ENCODE measurements at regions not wholly inside any gene's neighbourhood (a gene's known extent, or its start where the extent isn't known, plus 50 kb on each side); places are given as distances from the start of the nearest gene placed in this dataset.

DNA sequence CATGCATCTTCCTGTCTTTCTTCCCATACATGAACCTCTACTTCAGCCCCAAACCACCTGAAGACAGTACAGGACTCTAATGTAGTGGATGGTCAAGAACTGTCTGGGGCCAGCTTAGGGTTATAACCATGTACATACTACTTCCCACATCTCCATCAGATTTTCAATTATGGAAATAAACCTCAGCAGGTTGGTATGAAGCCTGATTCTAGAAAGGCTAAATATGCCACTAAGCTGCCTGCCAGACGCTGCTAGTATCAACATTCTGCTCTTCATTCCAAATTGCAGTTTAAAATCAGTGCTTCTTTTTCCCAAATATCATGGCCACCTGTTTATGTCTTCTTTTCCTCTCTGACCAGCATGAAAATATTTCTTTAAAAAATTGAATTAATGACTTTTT is 99.2 kb upstream of the ID4 start:
- H3K27ac ChIP-seq (ENCODE audit: insufficient read depth, low read depth, low read length) = no peak overlapping the region
- FAIRE-seq = no peak
- no peak overlapping the region for H3K9ac ChIP-seq (replicated peaks; ENCODE audit: extremely low read depth, insufficient read depth, low read length)
- dilution Hi-C loops (cut with MboI; ENCODE audit: extremely low pct_ligation_motif_present, low sequenced_read_pairs) = no loop called here
- H3K79me2 ChIP-seq (ENCODE audit: control insufficient read depth, insufficient read depth, low read length) = no peaks in the 10 kb centered on the region
- POLR2A ChIA-PET = no interaction called here
- no peaks in the 10 kb centered on the region for H3K36me3 ChIP-seq (ENCODE audit: control insufficient read depth in 2 of 2, extremely low read depth in 1 of 2, insufficient read depth in 2 of 2, low read length in 2 of 2)
- no peak overlapping the region for H2AFZ ChIP-seq (ENCODE audit: low read depth, low read length)
- no peak for TF ChIP-seq POLR2AphosphoS5 (IDR thresholded peaks at IDR 0.05; ENCODE audit: insufficient read depth, low read depth, low read length)
- TF ChIP-seq GATA2 (IDR thresholded peaks at IDR 0.05; ENCODE audit: insufficient read depth, insufficient read length, low read depth, low read length) = no peak
- TF ChIP-seq, protein P1, sequence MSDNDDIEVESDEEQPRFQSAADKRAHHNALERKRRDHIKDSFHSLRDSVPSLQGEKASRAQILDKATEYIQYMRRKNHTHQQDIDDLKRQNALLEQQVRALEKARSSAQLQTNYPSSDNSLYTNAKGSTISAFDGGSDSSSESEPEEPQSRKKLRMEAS (IDR thresholded peaks at IDR 0.05; ENCODE audit: insufficient read depth, insufficient read length) = no peak
- no peak for TF ChIP-seq POLR2A (IDR thresholded peaks at IDR 0.05; ENCODE audit: low read depth, low read length)
- no peak for TF ChIP-seq EZH2 (IDR thresholded peaks at IDR 0.05; ENCODE audit: borderline replicate concordance, low read depth, low read length, severe bottlenecking)
- no peak for TF ChIP-seq FOS (IDR thresholded peaks at IDR 0.05; ENCODE audit: borderline replicate concordance, insufficient read depth, low read length)
- H3K4me1 ChIP-seq (ENCODE audit: control insufficient read depth, extremely low read depth, insufficient read depth, low read length) = no peaks in the 10 kb centered on the region
- no peak overlapping the region for H3K4me2 ChIP-seq (ENCODE audit: insufficient read depth, low read length)
- no peaks in the 10 kb centered on the region for H3K27me3 ChIP-seq (ENCODE audit: control insufficient read depth in 2 of 2, insufficient read depth in 2 of 2, low read length in 2 of 2)
- H3K9me3 ChIP-seq (replicated peaks; ENCODE audit: control insufficient read depth, insufficient read depth, low read length) = peaks cover 2% of the 10 kb centered on the region
- DNase-seq (ENCODE audit: low read depth, low spot score) = no peak
- H3K9me1 ChIP-seq (replicated peaks; ENCODE audit: control insufficient read depth, extremely low read depth, insufficient read depth, low read length) = no peaks in the 10 kb centered on the region
- intact Hi-C loops (cut with micrococcal nuclease) = no loop called here
- no TSS peak for BruUV-seq (replicated peaks)
- H3K4me3 ChIP-seq (replicated peaks in 1 of 3; ENCODE audit: insufficient read depth in 1 of 3, low read depth in 1 of 3, low read length in 3 of 3) = no peak overlapping the region
- H4K20me1 ChIP-seq (replicated peaks; ENCODE audit: control insufficient read depth, extremely low read depth, insufficient read depth, low read length) = no peaks in the 10 kb centered on the region
- CTCF ChIA-PET = no interaction called here

DNA sequence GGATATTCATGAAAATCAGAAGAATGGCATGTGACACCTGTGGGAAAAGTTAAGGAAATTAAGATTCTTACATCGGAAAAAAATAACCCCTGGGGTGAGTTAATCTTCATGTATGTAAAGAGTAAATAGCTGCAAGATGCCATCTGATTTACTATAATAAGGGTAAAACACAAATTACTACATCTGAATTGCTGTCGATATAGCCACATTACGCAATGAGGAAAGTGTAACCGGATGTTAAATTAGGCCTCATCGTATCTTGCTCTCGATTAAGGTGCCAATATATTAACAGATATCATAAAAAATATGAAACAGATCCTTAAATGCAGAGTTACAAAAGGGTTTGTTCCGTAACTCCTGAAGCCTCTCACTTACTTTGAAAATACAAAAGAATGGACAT is 87.4 kb upstream of the ID4 start:
- no peaks in the 10 kb centered on the region for H3K9me1 ChIP-seq (replicated peaks; ENCODE audit: control insufficient read depth, extremely low read depth, insufficient read depth, low read length)
- H3K27me3 ChIP-seq (ENCODE audit: control insufficient read depth in 2 of 2, insufficient read depth in 2 of 2, low read length in 2 of 2) = no peaks in the 10 kb centered on the region
- H3K4me2 ChIP-seq (ENCODE audit: insufficient read depth, low read length) = no peak overlapping the region
- H3K4me3 ChIP-seq (replicated peaks in 1 of 3; ENCODE audit: insufficient read depth in 1 of 3, low read depth in 1 of 3, low read length in 3 of 3) = no peak overlapping the region
- no peaks in the 10 kb centered on the region for H3K36me3 ChIP-seq (ENCODE audit: control insufficient read depth in 2 of 2, extremely low read depth in 1 of 2, insufficient read depth in 2 of 2, low read length in 2 of 2)
- FAIRE-seq (no peak), DNase-seq (ENCODE audit: low read depth, low spot score) (no peak)
- no peak overlapping the region for H3K27ac ChIP-seq (ENCODE audit: insufficient read depth, low read depth, low read length)
- H3K4me1 ChIP-seq (ENCODE audit: control insufficient read depth, extremely low read depth, insufficient read depth, low read length) = no peaks in the 10 kb centered on the region
- CTCF ChIA-PET = no interaction called here
- dilution Hi-C loops (cut with MboI; ENCODE audit: extremely low pct_ligation_motif_present, low sequenced_read_pairs) = no loop called here
- H4K20me1 ChIP-seq (replicated peaks; ENCODE audit: control insufficient read depth, extremely low read depth, insufficient read depth, low read length) = no peaks in the 10 kb centered on the region
- H3K9ac ChIP-seq (replicated peaks; ENCODE audit: extremely low read depth, insufficient read depth, low read length) = no peak overlapping the region
- no peaks in the 10 kb centered on the region for H3K79me2 ChIP-seq (ENCODE audit: control insufficient read depth, insufficient read depth, low read length)
- BruUV-seq (replicated peaks) = no TSS peak
- no peak overlapping the region for H2AFZ ChIP-seq (ENCODE audit: low read depth, low read length)
- TF ChIP-seq EZH2 (IDR thresholded peaks at IDR 0.05; ENCODE audit: borderline replicate concordance, low read depth, low read length, severe bottlenecking) (no peak), FOS (IDR thresholded peaks at IDR 0.05; ENCODE audit: borderline replicate concordance, insufficient read depth, low read length) (no peak), MYC (IDR thresholded peaks at IDR 0.05; ENCODE audit: low read depth, low read length) (no peak), GATA2 (IDR thresholded peaks at IDR 0.05; ENCODE audit: insufficient read depth, insufficient read length, low read depth, low read length) (no peak), JUN (IDR thresholded peaks at IDR 0.05; ENCODE audit: borderline replicate concordance, insufficient read depth, insufficient read length, low read depth) (no peak), POLR2A (IDR thresholded peaks at IDR 0.05; ENCODE audit: low read depth, low read length) (no peak), POLR2AphosphoS5 (IDR thresholded peaks at IDR 0.05; ENCODE audit: insufficient read depth, low read depth, low read length) (no peak)
- TF ChIP-seq, protein P2, sequence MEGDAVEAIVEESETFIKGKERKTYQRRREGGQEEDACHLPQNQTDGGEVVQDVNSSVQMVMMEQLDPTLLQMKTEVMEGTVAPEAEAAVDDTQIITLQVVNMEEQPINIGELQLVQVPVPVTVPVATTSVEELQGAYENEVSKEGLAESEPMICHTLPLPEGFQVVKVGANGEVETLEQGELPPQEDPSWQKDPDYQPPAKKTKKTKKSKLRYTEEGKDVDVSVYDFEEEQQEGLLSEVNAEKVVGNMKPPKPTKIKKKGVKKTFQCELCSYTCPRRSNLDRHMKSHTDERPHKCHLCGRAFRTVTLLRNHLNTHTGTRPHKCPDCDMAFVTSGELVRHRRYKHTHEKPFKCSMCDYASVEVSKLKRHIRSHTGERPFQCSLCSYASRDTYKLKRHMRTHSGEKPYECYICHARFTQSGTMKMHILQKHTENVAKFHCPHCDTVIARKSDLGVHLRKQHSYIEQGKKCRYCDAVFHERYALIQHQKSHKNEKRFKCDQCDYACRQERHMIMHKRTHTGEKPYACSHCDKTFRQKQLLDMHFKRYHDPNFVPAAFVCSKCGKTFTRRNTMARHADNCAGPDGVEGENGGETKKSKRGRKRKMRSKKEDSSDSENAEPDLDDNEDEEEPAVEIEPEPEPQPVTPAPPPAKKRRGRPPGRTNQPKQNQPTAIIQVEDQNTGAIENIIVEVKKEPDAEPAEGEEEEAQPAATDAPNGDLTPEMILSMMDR (IDR thresholded peaks at IDR 0.05; ENCODE audit: extremely low read depth in 1 of 2, insufficient read depth in 1 of 2, low read depth in 1 of 2, low read length in 2 of 2) = no peak
- TF ChIP-seq, protein P1 (IDR thresholded peaks at IDR 0.05; ENCODE audit: insufficient read depth, insufficient read length) = no peak
- no peaks in the 10 kb centered on the region for H3K9me3 ChIP-seq (replicated peaks; ENCODE audit: control insufficient read depth, insufficient read depth, low read length)
- intact Hi-C loops (cut with micrococcal nuclease) = no loop called here
- POLR2A ChIA-PET = no interaction called here

Data from endothelial cell of umbilical vein (primary cell).